ENCODE measurements at regions not wholly inside any gene's neighbourhood (a gene's known extent, or its start where the extent isn't known, plus 50 kb on each side); places are given as distances from the start of the nearest gene placed in this dataset.

DNA sequence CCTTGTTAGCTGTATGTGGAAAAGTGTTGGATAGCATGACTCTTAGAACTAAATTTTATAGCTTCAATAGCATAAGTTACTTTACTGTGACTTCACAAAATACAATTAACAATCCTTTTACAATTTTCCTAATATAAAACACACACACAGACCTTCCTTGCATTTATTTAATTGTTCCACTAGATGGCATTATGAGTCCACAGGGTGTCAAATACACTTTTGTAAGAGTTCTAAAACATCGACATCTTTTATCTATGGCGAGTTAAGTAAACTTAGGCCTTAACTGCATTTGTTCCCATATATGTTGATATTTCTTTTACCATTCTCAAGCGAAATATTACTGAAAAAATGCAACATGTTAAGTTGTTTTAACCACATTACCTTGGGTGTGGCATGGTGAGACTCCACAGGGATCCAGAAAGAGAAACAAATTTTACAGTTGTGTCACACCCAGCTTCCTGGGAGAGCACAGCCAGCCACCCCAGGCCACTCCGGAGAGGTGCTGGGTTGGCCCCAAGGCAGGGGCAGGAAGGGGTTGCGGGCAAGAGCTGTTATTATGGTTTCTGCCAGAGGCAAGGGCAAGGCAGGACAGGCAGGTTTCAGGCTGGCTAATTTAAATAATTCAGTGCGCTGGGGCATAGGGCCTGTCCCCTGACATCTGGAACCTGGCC is 312.4 kb upstream of the MC4R start (continued):
- TF ChIP-seq, protein P1, sequence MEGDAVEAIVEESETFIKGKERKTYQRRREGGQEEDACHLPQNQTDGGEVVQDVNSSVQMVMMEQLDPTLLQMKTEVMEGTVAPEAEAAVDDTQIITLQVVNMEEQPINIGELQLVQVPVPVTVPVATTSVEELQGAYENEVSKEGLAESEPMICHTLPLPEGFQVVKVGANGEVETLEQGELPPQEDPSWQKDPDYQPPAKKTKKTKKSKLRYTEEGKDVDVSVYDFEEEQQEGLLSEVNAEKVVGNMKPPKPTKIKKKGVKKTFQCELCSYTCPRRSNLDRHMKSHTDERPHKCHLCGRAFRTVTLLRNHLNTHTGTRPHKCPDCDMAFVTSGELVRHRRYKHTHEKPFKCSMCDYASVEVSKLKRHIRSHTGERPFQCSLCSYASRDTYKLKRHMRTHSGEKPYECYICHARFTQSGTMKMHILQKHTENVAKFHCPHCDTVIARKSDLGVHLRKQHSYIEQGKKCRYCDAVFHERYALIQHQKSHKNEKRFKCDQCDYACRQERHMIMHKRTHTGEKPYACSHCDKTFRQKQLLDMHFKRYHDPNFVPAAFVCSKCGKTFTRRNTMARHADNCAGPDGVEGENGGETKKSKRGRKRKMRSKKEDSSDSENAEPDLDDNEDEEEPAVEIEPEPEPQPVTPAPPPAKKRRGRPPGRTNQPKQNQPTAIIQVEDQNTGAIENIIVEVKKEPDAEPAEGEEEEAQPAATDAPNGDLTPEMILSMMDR (IDR thresholded peaks at IDR 0.05 in 2 of 3, conservative IDR thresholded peaks at IDR 0.05 in 1 of 3; ENCODE audit: insufficient read depth in 2 of 3, low read depth in 1 of 3, low read length in 3 of 3): peak in 1 of 3 experiments; percentile 25; a peak in 2 of 6 replicates

DNA sequence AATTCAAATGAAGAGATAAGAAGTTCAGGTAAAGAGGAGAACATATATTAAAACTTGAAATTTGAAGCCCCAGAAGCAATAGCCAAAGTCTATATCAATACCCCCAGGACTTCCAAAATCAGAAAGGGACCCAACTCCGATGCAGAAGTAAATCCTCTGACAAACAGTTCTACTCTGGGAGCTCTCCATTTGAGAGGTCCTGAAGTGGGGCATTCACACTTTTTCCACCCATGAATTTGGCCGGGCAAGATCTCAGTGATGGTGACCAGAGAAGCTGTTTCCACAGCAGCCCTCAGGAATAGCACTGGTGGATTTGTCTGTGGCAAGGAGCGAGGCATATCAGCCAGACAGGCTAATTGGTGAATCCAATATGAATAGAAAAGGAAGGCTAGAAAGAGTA is 313.6 kb upstream of the MC4R start:
- H3K4me3 ChIP-seq: no peak overlapping the region
- no peak overlapping the region for H2AFZ ChIP-seq (ENCODE audit: low read depth, low read length)
- no peaks in the 10 kb centered on the region for H3K9me1 ChIP-seq (ENCODE audit: control insufficient read depth, insufficient read depth, low read length)
- CTCF ChIA-PET (ENCODE audit: low intra/inter-chr PET ratio): no interaction called here
- intact Hi-C loops (cut with micrococcal nuclease): loop anchor here (10.0 kb wide), 1 partner anchor 819 kb away; no protein-coding TSS in a partner anchor
- H3K4me1 ChIP-seq (replicated peaks in 1 of 2; ENCODE audit: control insufficient read depth in 2 of 2, insufficient read depth in 2 of 2, low read length in 2 of 2): no peaks in the 10 kb centered on the region
- in situ Hi-C loops (cut with MboI): no loop called here
- no peak overlapping the region for H3K27ac ChIP-seq (ENCODE audit: extremely low read depth, low read depth, low read length)
- BruUV-seq (replicated peaks): no TSS peak
- no peaks in the 10 kb centered on the region for H3K36me3 ChIP-seq (ENCODE audit: control insufficient read depth, insufficient read depth, low read length)
- FAIRE-seq (no peak), DNase-seq (ENCODE audit: extremely low read depth in 1 of 4, low spot score in 3 of 4) (no peak), ATAC-seq (no peak)
- no peak for TF ChIP-seq KLF10 (CRISPR knock-in tag; IDR thresholded peaks at IDR 0.05)
- TF ChIP-seq POLR2H (tag; IDR thresholded peaks at IDR 0.05; ENCODE audit: low read depth): no peak
- TF ChIP-seq NFATC3 (IDR thresholded peaks at IDR 0.05): no peak
- TF ChIP-seq, protein P2, sequence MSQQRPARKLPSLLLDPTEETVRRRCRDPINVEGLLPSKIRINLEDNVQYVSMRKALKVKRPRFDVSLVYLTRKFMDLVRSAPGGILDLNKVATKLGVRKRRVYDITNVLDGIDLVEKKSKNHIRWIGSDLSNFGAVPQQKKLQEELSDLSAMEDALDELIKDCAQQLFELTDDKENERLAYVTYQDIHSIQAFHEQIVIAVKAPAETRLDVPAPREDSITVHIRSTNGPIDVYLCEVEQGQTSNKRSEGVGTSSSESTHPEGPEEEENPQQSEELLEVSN (IDR thresholded peaks at IDR 0.05; ENCODE audit: borderline replicate concordance in 1 of 2, extremely low read depth in 1 of 2, insufficient read depth in 1 of 2, insufficient read length in 1 of 2, low read depth in 1 of 2, low read length in 1 of 2, poor library complexity in 1 of 2, severe bottlenecking in 1 of 2): no peak
- TF ChIP-seq, protein P3, sequence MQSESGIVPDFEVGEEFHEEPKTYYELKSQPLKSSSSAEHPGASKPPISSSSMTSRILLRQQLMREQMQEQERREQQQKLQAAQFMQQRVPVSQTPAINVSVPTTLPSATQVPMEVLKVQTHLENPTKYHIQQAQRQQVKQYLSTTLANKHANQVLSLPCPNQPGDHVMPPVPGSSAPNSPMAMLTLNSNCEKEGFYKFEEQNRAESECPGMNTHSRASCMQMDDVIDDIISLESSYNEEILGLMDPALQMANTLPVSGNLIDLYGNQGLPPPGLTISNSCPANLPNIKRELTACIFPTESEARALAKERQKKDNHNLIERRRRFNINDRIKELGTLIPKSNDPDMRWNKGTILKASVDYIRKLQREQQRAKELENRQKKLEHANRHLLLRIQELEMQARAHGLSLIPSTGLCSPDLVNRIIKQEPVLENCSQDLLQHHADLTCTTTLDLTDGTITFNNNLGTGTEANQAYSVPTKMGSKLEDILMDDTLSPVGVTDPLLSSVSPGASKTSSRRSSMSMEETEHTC (IDR thresholded peaks at IDR 0.05): no peak
- TF ChIP-seq, protein P4, sequence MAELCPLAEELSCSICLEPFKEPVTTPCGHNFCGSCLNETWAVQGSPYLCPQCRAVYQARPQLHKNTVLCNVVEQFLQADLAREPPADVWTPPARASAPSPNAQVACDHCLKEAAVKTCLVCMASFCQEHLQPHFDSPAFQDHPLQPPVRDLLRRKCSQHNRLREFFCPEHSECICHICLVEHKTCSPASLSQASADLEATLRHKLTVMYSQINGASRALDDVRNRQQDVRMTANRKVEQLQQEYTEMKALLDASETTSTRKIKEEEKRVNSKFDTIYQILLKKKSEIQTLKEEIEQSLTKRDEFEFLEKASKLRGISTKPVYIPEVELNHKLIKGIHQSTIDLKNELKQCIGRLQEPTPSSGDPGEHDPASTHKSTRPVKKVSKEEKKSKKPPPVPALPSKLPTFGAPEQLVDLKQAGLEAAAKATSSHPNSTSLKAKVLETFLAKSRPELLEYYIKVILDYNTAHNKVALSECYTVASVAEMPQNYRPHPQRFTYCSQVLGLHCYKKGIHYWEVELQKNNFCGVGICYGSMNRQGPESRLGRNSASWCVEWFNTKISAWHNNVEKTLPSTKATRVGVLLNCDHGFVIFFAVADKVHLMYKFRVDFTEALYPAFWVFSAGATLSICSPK (IDR thresholded peaks at IDR 0.05; ENCODE audit: borderline replicate concordance): no peak
- no peak for TF ChIP-seq FOXK2 (conservative IDR thresholded peaks at IDR 0.05 in 1 of 2, IDR thresholded peaks at IDR 0.05 in 1 of 2; ENCODE audit: low read depth in 2 of 2)
- TF ChIP-seq ZNF408 (CRISPR knock-in tag; IDR thresholded peaks at IDR 0.05; ENCODE audit: low read depth): no peak
- WGBS (ENCODE audit: insufficient coverage, low coverage, missing lambda C conversion rate): 0% methylated on average over 1 of the region's 3 CpGs
- no peak overlapping the region for H3K9ac ChIP-seq (ENCODE audit: insufficient read depth in 1 of 2, low read depth in 2 of 2, low read length in 2 of 2)
- H3K4me2 ChIP-seq (ENCODE audit: insufficient read depth, low read length): no peak overlapping the region
- POLR2A ChIA-PET: no interaction called here
- H3K27me3 ChIP-seq (ENCODE audit: control insufficient read depth in 2 of 2, insufficient read depth in 2 of 2, low read length in 2 of 2): no peaks in the 10 kb centered on the region
- no peaks in the 10 kb centered on the region for H4K20me1 ChIP-seq (replicated peaks; ENCODE audit: control insufficient read depth, insufficient read depth, low read length)
- H3K9me3 ChIP-seq (replicated peaks; ENCODE audit: control insufficient read depth, insufficient read depth, low read depth, low read length): no peaks in the 10 kb centered on the region
- H3K79me2 ChIP-seq (ENCODE audit: control insufficient read depth, insufficient read depth, low read length): no peaks in the 10 kb centered on the region
